ENCODE measurements at regions not wholly inside any gene's neighbourhood (a gene's known extent, or its start where the extent isn't known, plus 50 kb on each side); places are given as distances from the start of the nearest gene placed in this dataset.

GRCh38 chr13:29999492-30000369 is 149.3 kb upstream of the UBL3 start:
- in situ Hi-C loops (cut with MboI) = no loop called here
- POLR2A ChIA-PET = no interaction called here
- H3K9me3 ChIP-seq (replicated peaks; ENCODE audit: control insufficient read depth, insufficient read depth, low read depth, low read length) = no peaks in the 10 kb centered on the region

More at GRCh38 chr13:29999492-30000369, 149.3 kb upstream of the UBL3 start:
- no peak overlapping the region for H3K4me3 ChIP-seq
- no peaks in the 10 kb centered on the region for H3K4me1 ChIP-seq (replicated peaks in 1 of 2; ENCODE audit: control insufficient read depth in 2 of 2, insufficient read depth in 2 of 2, low read length in 2 of 2)
- CTCF ChIA-PET (ENCODE audit: low intra/inter-chr PET ratio) = no interaction called here
- no peak overlapping the region for H2AFZ ChIP-seq (ENCODE audit: low read depth, low read length)
- H3K4me2 ChIP-seq (ENCODE audit: insufficient read depth, low read length) = no peak overlapping the region
- no peak overlapping the region for H3K9ac ChIP-seq (ENCODE audit: insufficient read depth in 1 of 2, low read depth in 2 of 2, low read length in 2 of 2)
- no peaks in the 10 kb centered on the region for H3K36me3 ChIP-seq (ENCODE audit: control insufficient read depth, insufficient read depth, low read length)
- 0% methylated on average over 15 of the region's 18 CpGs for WGBS (ENCODE audit: insufficient coverage, low coverage, missing lambda C conversion rate)
- no peaks in the 10 kb centered on the region for H3K9me1 ChIP-seq (ENCODE audit: control insufficient read depth, insufficient read depth, low read length)
- no TSS peak for BruUV-seq (replicated peaks)
- TF ChIP-seq ZNF175 (CRISPR knock-in tag; IDR thresholded peaks at IDR 0.05; ENCODE audit: low read depth) (no peak), KLF10 (CRISPR knock-in tag; IDR thresholded peaks at IDR 0.05) (no peak), POLR2AphosphoS2 (IDR thresholded peaks at IDR 0.05; ENCODE audit: low read length) (no peak), SOX6 (IDR thresholded peaks at IDR 0.05) (no peak), CAMTA2 (CRISPR knock-in tag; conservative IDR thresholded peaks at IDR 0.05) (no peak), SREBF2 (CRISPR knock-in tag; IDR thresholded peaks at IDR 0.05) (no peak), NFRKB (IDR thresholded peaks at IDR 0.05; ENCODE audit: low read depth) (no peak), CHAMP1 (IDR thresholded peaks at IDR 0.05) (no peak), SMAD4 (CRISPR knock-in tag; conservative IDR thresholded peaks at IDR 0.05) (no peak), NR1H2 (CRISPR knock-in tag; IDR thresholded peaks at IDR 0.05) (no peak), ARID3A (IDR thresholded peaks at IDR 0.05; ENCODE audit: borderline replicate concordance, low read depth, low read length) (no peak), ADNP (tag; IDR thresholded peaks at IDR 0.05) (no peak), ZNF165 (CRISPR knock-in tag; IDR thresholded peaks at IDR 0.05; ENCODE audit: borderline replicate concordance) (no peak), CTCF (IDR thresholded peaks at IDR 0.05 in 2 of 3, conservative IDR thresholded peaks at IDR 0.05 in 1 of 3; ENCODE audit: insufficient read depth in 2 of 3, low read depth in 1 of 3, low read length in 3 of 3) (no peak)
- ATAC-seq (no peak), FAIRE-seq (no peak), DNase-seq (ENCODE audit: extremely low read depth in 1 of 4, low spot score in 3 of 4) (no peak)
- H3K79me2 ChIP-seq (ENCODE audit: control insufficient read depth, insufficient read depth, low read length) = no peaks in the 10 kb centered on the region
- H4K20me1 ChIP-seq (replicated peaks; ENCODE audit: control insufficient read depth, insufficient read depth, low read length) = no peaks in the 10 kb centered on the region
- H3K27ac ChIP-seq (ENCODE audit: extremely low read depth, low read depth, low read length) = no peak overlapping the region
- intact Hi-C loops (cut with micrococcal nuclease) = no loop called here
- H3K27me3 ChIP-seq (ENCODE audit: control insufficient read depth in 2 of 2, insufficient read depth in 2 of 2, low read length in 2 of 2) = peaks cover 0 to 3% of the 10 kb centered on the region in 2 experiments; a peak in 2 of 5 replicates
